Vagina (tissue), 2 donors: ENCODE measurements at regions not wholly inside any gene's neighbourhood (a gene's known extent, or its start where the extent isn't known, plus 50 kb on each side); places are given as distances from the start of the nearest gene placed in this dataset.

ENCODE experiments used
- CTCF ChIP-seq, 3 experiments: fragments of 450-650 bp in 2 of 3; fragments of 200-600 bp in 1 of 3; sonication (generic) in 1 of 3; IDR thresholded peaks; one replicate each; pipeline ENCODE4 v1.5.1; 2017 to 2019; ENCODE audit warnings: antibody characterized with exemption in 3 of 3, mild to moderate bottlenecking in 2 of 3, moderate library complexity in 2 of 3
- POLR2A ChIP-seq, 2 donors: fragments of 450-650 bp; IDR thresholded peaks; one replicate each; pipeline ENCODE4 v1.6.1; 2017; ENCODE audit warnings: antibody characterized with exemption in 2 of 2, mild to moderate bottlenecking in 2 of 2, moderate library complexity in 2 of 2

GRCh38 chr5:25358919-25359318 is 714.1 kb upstream of the CDH10 start:
- TF ChIP-seq CTCF (IDR thresholded peaks at IDR 0.05) (no peak), POLR2A (IDR thresholded peaks at IDR 0.05) (no peak)
